OCI-LY1 (cell line): ENCODE measurements at regions not wholly inside any gene's neighbourhood (a gene's known extent, or its start where the extent isn't known, plus 50 kb on each side); places are given as distances from the start of the nearest gene placed in this dataset.

Experiments used
- CTCF ChIP-seq: fragments of 200-600 bp; sonication (generic), shearing (Covaris generic); IDR thresholded peaks from 2 replicates; pipeline ENCODE4 v1.5.1; 2017; ENCODE audit warnings: mild to moderate bottlenecking, antibody characterized with exemption, low read length, moderate library complexity, mixed read lengths
- EZH2 ChIP-seq: fragments of 200-600 bp; sonication (generic), shearing (Covaris generic); IDR thresholded peaks from 2 replicates; pipeline ENCODE4 v1.8.0; 2017; ENCODE audit warnings: borderline replicate concordance, mixed run types, mild to moderate bottlenecking, antibody characterized with exemption, low read length, moderate library complexity, mixed read lengths

- no peak for TF ChIP-seq CTCF
- no peak for TF ChIP-seq EZH2
Measured at GRCh38 chr1:29858646-29859045, 622.3 kb downstream of the PTPRU start.
